ENCODE measurements at regions not wholly inside any gene's neighbourhood (a gene's known extent, or its start where the extent isn't known, plus 50 kb on each side); places are given as distances from the start of the nearest gene placed in this dataset.

DNA sequence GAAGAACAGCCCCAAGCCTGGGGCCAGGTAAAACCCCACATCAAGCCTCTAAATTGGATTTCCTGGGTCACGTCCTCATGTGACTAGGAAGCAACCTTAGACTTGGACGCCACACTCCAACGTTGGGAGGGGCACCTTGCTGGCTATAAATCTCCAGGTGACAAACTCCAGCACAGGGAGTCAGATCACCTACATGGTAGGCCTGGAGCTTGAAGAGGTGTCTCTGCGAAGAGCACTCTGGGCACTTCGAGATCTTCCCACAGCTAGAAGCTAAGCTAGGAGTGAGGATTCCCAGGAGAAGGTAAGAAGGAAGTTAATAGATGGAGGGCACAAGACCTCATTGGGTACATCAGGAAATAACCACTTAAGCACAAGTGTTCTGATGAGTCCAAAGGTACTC, 77.1 kb upstream of the GNAZ start:
- no peak for TF ChIP-seq POLR2A (IDR thresholded peaks at IDR 0.05)
- TF ChIP-seq, protein P1, sequence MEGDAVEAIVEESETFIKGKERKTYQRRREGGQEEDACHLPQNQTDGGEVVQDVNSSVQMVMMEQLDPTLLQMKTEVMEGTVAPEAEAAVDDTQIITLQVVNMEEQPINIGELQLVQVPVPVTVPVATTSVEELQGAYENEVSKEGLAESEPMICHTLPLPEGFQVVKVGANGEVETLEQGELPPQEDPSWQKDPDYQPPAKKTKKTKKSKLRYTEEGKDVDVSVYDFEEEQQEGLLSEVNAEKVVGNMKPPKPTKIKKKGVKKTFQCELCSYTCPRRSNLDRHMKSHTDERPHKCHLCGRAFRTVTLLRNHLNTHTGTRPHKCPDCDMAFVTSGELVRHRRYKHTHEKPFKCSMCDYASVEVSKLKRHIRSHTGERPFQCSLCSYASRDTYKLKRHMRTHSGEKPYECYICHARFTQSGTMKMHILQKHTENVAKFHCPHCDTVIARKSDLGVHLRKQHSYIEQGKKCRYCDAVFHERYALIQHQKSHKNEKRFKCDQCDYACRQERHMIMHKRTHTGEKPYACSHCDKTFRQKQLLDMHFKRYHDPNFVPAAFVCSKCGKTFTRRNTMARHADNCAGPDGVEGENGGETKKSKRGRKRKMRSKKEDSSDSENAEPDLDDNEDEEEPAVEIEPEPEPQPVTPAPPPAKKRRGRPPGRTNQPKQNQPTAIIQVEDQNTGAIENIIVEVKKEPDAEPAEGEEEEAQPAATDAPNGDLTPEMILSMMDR (IDR thresholded peaks at IDR 0.05), result no peak
- intact Hi-C loops (cut with DNase I), result no loop called here
- Histone ChIP-seq H3K9me3 (no peaks in the 10 kb centered on the region), H3K27ac (no peak overlapping the region), H3K4me1 (replicated peaks) (no peaks in the 10 kb centered on the region), H3K36me3 (no peaks in the 10 kb centered on the region), H3K4me3 (no peak overlapping the region), H3K27me3 (replicated peaks; ENCODE audit: insufficient read depth) (no peaks in the 10 kb centered on the region)
- WGBS, result 74% methylated on average over 5 of the region's 5 CpGs
- no peak for DNase-seq (ENCODE audit: low spot score)

DNA sequence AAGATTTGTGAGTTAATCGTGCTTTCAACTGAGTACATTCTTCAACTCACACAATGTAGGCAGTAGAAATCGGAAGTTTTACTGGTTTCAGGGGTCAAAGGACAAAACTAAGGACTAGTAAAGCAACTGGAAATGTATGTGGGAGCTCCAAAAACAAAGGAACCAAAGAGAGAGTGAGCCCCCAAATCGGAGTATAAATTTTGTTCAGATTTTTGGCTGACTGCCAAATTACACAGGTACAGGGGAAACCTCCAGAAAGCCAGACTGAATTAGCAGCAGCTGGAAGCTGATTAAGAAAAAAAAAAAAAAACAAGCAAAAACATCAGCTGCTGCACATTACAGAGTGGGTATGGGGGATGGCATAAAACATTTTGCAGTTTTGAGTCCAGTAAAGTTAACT, 75.2 kb upstream of the GNAZ start:
- H3K9me3 ChIP-seq, result no peaks in the 10 kb centered on the region
- no peaks in the 10 kb centered on the region for H3K36me3 ChIP-seq
- TF ChIP-seq, protein P1 (IDR thresholded peaks at IDR 0.05), result no peak
- TF ChIP-seq POLR2A (IDR thresholded peaks at IDR 0.05), result no peak
- no peak for TF ChIP-seq POLR2AphosphoS5 (IDR thresholded peaks at IDR 0.05)
- no peak overlapping the region for H3K27ac ChIP-seq
- no peak overlapping the region for H3K4me3 ChIP-seq
- no peak for DNase-seq (ENCODE audit: low spot score)
- intact Hi-C loops (cut with DNase I), result no loop called here
- H3K4me1 ChIP-seq (replicated peaks), result no peaks in the 10 kb centered on the region
- H3K27me3 ChIP-seq (replicated peaks; ENCODE audit: insufficient read depth), result no peaks in the 10 kb centered on the region
- WGBS, result 25% methylated on average over 3 of the region's 3 CpGs

DNA sequence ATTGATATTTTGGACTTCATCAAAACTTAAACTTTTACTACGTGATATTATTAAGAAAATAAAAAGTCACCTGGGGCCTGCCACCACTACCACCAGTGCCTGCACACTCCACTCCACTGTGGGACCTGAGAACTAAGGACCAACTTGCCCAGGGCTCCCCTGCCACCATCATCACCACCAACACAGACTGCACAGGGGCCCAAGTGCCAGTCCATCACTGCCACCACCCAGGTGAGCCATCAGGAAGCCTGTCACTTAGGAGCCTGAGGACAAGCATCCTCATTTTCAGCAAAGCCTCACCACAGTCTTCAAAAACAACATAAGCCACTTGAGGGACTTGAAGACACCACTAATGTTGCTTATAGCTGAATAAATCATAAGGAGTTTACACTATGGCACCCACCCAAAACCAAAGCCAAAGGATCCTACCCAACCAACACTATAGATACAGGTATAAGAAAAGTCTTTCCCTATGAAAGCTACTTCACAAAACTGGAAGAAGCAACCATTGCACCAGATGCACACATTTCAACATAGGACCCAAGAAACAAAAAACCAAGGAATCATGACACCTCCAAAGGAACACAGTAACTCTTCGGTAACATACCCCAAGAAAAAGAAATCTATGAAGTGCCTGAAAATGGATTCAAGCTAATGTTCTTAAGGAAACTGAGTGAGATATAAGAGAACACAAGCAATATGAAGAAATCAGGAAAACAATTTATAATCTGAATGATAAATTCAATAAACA, 73.6 kb upstream of the GNAZ start:
- Histone ChIP-seq H3K4me1 (replicated peaks) (no peaks in the 10 kb centered on the region), H3K27me3 (replicated peaks; ENCODE audit: insufficient read depth) (no peaks in the 10 kb centered on the region), H3K4me3 (no peak overlapping the region), H3K27ac (no peak overlapping the region), H3K9me3 (no peaks in the 10 kb centered on the region), H3K36me3 (no peaks in the 10 kb centered on the region)
- intact Hi-C loops (cut with DNase I), result no loop called here
- no peak for DNase-seq (ENCODE audit: low spot score)
- WGBS, result 91% methylated on average over 2 of the region's 2 CpGs
- TF ChIP-seq POLR2A (IDR thresholded peaks at IDR 0.05) (no peak), POLR2AphosphoS5 (IDR thresholded peaks at IDR 0.05) (no peak)
- TF ChIP-seq, protein P1 (IDR thresholded peaks at IDR 0.05), result no peak

DNA sequence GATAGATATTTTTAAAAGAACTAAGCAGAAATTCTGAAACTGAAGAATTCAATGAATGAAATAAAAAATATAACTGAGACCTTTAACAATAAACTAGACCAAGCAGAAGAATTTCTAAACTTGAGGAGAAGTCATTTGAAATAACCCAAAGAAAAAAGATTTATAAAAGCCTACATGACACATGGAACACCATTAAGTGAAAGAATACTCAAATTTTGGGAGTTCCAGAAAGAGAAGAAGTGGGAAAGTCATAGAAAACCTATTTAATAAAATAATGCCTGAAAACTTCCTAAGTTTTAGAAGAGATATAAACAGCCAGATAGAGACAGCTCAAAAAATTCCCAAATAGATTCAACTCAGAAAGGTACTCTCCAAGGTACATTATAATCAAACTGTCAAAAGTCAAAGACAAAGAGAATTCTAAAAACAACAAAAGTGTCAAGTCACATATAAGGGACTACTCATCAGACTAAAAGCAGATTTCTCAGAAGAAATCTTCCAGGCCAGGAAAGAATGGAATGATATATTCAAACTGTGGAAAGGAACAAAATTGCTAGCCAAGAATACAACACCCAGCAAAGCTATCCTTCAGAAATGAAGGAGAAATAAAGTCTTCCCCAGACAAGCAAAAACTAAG, 72.9 kb upstream of the GNAZ start:
- DNase-seq (ENCODE audit: low spot score), result no peak
- Histone ChIP-seq H3K36me3 (no peaks in the 10 kb centered on the region), H3K4me3 (no peak overlapping the region), H3K9me3 (no peaks in the 10 kb centered on the region), H3K4me1 (replicated peaks) (no peaks in the 10 kb centered on the region), H3K27ac (no peak overlapping the region), H3K27me3 (replicated peaks; ENCODE audit: insufficient read depth) (no peaks in the 10 kb centered on the region)
- TF ChIP-seq, protein P1 (IDR thresholded peaks at IDR 0.05), result no peak
- TF ChIP-seq POLR2A (IDR thresholded peaks at IDR 0.05) (no peak), POLR2AphosphoS5 (IDR thresholded peaks at IDR 0.05) (no peak)
- intact Hi-C loops (cut with DNase I), result no loop called here

DNA sequence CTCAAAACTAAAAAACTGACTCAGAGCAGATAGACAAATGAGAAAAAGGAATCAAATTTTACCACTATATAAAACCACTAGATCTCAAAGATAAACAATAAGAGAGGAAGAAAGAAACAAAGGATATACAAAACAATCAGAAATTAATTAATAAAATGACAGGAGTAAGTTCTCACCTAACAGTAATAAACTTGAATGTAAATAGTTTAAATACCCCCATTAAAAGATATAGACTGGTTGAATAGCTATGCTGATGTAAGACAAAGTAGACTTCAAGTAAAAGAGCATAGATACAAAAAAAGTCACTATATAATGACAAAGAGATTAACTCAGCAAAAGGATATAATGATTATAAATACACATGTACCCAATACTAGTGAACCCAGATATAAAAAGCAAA, 72.3 kb upstream of the GNAZ start:
- H3K9me3 ChIP-seq, result no peaks in the 10 kb centered on the region
- no peak overlapping the region for H3K4me3 ChIP-seq
- TF ChIP-seq POLR2AphosphoS5 (IDR thresholded peaks at IDR 0.05), result no peak
- TF ChIP-seq POLR2A (IDR thresholded peaks at IDR 0.05), result no peak
- TF ChIP-seq, protein P1 (IDR thresholded peaks at IDR 0.05), result no peak
- H3K27me3 ChIP-seq (replicated peaks; ENCODE audit: insufficient read depth), result no peaks in the 10 kb centered on the region
- DNase-seq (ENCODE audit: low spot score), result no peak
- no peaks in the 10 kb centered on the region for H3K36me3 ChIP-seq
- intact Hi-C loops (cut with DNase I), result no loop called here
- no peak overlapping the region for H3K27ac ChIP-seq
- no peaks in the 10 kb centered on the region for H3K4me1 ChIP-seq (replicated peaks)
